NCI-H2107 treated with DMSO at 0.1 percent for 48 hours (cell line): ENCODE measurements at regions not wholly inside any gene's neighbourhood (a gene's known extent, or its start where the extent isn't known, plus 50 kb on each side); places are given as distances from the start of the nearest gene placed in this dataset.

Experiments
- DNase-seq: peaks from one replicate; lab custom pipeline; 2025; ENCODE audit not compliant: unreplicated experiment; lab: John Stamatoyannopoulos, UW

DNA sequence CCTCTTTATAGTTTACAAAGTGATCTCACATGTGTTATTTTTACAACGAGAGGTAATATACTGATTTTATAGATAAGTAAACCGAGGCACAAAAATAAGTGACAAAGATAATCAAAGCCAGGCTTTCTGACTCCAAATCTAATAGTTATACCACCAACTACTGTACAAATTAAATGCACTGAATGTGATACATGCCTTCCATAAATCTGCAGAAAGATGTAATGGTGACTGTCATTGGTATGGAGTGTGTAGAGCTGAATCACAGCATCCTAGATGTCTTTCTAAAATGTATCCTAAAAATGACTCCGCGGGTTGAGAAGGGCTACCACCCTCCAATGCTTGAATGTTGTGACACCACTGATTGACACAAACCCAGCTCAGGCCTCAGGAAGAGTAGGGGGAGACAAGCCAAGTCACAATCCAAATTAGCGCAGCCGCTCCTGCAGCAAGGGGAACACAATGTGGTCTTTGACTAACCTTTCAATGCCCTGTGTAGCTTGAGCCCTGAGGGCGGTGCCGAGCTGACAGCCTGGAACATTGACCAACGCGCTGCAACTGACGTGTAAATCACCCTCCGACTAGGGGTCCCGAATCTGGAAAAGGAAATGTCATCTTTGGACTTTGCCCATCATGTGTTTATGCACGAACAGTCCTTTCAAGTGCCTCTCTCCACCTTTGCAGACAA is 136.8 kb downstream of the OLIG3 start:
- DNase-seq = no peak

DNA sequence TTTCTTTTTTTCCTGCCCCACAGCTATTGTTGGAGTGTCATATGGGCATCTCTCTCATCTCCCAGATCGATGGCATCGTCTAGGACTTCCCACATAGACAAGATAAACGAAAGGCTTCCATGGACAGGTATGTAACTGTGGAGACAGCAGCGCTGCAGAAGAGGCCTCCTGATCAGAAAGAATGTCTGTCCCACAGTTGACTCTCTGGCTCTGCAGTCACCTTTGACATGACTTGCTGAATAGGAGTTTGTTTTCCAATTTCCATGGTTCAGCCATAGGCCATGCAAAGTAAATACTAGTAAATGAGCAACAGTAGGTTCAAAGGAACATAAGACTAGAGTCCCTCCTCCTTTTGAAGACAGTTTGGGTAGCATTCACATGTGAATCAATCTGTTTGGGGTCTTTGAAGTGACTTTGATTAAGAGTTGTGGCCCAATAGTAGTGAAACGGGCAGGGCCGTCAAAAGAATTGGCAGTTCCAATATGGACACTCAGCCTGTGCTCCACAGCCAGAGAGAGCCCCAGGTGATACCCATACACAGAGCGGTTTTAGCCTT is 134.7 kb upstream of the IFNGR1 start:
- no peak for DNase-seq

DNA sequence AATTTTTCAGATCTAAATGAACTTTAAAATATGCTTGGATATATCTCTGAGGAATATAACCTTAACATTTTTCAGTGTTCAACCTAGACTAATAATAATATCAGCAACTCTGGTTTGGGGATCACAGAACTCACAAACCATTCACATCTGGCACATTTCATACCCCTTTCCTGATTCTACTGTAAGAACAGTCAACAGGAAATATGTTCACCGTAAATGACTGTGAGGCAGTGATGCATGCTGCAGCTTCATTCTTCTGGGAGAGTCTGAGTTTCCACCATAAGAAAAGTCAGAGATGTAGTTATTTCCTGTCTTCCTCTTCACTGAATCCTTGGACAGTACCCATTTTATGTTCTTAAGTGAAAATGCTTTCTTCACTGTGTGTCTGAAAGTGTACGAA is 134.2 kb upstream of the IFNGR1 start:
- DNase-seq = no peak

DNA sequence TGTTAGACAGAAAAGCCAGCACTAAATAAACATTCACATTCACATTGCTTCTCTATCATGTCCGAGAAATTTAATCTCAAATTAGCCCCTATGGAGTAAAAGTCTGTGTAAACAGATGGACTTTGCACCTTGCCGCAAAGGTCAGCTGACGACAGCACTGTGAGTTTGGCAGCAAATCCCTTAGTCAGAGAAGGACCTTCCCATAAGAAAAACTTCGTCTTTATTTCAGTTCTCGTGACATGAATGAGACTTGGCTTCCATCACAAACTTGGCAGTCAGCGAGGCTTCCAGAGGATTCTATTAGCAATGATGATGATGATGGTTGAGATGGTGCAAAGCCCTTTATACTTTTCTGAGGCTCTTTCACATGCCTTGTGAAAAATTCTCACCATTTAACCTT is 133.7 kb upstream of the IFNGR1 start:
- DNase-seq = no peak

DNA sequence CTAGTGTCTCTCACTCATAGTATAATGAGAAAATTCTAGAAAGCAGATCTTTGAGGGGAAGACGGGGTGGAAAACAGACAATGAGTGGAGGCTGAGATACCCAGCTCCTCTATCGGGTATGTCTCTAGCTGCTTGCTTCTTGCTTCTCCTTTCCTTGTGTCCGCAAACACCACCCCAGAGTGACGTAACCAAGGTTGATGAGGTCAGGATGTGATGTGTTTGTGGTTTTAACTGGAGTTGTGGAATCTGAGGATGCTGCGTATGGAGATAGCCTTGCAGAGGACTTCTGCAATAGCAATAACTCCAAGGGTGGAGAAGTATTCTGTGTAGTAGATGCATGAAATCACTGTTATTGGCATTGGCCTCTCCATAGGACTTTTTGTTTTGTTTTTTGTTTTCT is 132.7 kb upstream of the IFNGR1 start:
- DNase-seq = no peak

DNA sequence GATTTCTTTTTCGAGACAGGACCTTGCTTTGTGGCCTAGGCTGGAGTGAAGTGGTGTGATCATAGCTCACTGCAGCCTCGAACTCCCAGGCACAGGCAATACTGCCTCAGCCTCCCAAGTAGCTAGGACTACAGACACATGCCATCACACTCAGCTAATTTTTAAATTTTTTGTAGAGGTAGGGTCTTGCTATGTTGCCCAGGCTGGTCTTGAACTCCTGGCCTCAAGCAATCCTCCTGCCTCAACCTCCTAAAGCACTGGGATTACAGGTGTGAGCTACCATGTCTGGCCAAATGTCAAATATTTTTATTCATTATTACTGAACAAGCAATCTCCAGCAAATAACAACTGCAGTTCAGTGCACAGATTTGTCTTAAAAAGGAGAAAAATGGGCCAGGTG is 131.7 kb upstream of the IFNGR1 start:
- DNase-seq = no peak

DNA sequence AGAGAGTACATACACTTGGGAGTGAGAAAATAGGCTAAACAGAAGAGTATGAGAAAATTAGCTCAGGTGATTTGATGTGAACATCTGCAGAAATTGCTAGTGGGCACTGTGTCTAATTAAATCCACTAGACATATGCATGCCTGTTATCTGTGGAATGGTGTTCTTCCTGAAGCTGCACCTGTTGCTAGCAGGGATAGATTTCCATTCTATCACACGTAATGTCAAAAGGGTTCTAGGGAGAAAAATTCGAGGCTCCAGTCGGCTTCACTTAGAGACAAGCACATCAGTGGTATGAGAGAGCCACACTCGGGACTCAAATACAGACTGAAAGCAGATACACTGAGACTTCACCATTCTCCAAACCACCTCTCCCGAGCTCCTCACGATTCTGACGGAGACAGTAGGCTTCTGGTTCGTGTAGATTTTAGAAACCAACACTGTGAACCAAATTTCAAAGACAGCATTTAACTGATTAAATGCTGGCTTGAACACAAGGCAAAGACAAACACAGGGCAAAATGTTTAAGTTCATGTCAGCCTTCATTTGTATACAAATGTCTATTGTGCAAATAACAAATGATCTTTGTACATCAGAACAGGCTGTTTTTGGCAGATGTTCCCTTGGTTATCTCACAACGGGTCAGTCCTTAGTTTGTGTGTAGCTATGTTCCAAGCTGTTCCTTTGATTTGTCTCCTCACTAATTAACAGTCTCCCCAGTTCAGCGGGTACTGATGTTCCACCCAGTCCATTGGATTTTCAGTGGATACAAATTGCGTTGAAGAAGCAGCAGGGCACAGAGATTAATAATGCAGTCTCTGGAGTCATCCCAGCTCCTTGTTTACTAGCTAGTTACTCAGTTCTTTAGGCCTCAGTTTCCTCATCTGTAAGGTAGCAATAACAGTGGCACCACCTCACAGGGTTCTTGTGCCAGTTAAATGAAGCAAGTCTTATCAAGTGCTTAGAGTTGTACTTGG is 131.0 kb upstream of the IFNGR1 start:
- no peak for DNase-seq

DNA sequence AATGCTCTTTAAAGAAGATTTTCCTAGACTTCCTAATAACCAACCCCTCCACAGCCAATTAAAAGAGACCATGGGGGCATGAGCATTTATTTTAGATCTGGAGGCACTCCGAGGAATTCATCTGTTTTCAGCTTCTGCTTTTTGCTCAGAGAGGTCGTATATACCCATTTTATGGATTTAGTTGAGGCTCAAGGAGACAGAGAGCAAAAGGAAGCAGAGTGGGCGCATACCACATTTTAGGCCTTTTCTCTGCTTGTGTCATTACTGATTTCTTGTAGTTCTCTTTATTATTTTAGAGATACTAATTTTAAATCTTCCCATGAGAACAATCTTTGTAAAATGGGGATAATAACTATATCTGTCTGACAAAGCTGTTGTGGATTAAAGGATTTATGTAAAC is 129.6 kb upstream of the IFNGR1 start:
- no peak for DNase-seq

DNA sequence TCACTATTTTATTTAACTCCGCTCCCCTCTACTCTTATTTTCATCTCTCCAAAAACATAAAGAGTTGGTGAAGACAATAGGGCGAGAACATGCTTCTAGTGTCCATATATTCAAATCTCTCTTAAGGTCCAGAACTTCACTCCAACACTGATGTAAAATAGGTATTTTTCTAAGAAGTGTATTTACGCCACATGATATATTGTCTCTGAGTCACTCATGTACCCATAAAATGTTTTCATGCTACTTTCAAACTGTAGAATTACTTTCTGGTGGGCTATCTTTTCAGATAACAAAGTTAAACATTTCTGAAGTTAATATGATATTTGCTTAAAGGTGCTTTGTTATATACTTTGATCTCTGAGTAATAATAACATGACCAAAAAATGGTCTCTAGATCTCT is 124.1 kb upstream of the IFNGR1 start:
- DNase-seq = no peak

DNA sequence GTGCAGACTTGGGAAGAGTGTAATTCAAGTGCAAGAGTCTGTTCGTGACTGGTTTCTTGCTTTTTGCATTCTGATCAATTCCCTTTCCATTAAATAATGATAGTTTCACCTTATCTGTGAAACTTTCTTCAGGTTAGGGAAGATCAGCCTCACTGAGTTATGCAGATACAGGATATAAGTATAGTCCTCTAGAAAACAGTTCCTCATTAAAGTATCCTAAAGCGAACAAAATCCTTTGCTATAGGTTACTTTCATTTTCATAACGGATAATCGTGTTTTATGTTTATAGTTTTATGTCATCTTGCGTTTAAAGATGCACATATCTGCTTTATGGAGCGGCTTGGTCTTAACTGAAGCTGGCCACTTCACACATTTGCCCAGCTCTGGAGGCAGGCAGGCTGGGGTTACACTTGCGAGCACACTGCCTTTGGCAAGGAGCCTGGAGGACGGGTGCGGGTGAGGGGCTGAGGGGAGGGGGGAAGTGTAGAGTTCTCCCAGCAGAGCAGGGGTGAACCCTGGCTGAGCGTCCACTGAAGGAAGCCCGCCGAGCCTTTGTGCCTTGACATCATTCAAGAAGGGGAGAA is 123.5 kb upstream of the IFNGR1 start:
- DNase-seq = no peak

DNA sequence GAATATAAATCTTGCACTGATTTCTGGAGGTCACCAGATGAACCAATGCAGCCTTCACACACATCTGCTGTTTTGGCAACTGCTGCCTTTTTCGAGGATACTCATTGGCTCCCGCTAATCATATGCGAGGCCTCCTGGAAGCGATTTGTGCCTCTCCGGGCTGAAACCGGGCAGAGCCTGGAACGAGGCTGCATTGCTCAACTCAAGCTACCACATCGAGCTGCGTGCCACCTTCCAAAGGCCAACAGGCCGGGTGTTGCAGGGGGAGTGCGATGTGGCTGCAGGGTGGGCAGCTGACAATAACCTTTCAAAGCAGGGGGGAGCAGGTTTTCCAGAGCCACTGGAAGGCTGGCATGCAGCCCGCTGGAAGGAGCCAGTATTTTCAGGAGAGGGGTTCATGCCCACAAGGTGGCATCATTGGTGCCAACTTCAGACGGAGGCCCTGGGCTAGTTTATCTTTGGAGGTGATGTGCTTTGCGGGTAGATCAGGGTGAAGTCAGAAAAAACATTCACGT is 122.6 kb upstream of the IFNGR1 start:
- DNase-seq = peak; percentile 30

DNA sequence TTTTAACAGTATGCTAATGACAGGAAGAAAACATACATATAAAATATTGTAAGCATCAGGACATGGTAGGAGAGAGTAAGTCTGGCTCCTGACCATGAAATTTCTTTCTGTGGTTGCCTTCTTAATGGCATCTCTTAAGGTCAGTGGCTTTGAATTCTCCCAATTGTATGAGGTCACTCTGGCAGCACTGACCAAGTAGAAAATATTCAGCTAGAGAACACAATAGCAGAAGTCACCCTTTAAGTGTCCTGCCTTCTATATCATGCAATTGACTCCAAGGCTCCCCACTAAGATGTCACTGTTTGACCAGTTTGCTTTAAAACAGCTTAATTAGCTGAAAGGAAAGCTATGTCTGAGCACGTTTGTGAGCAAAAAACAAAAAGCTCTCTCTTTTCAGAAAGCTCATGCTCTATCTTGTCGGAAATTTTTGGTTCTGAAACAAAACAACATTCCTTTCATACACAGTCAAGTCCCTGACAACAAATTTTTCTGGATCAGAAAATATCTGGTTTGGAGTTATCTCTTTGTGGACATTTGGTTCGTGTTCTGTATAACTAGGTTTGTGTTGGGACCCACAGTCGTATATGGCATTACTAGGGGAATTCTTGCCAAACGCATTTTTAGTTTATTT is 120.9 kb upstream of the IFNGR1 start:
- no peak for DNase-seq

DNA sequence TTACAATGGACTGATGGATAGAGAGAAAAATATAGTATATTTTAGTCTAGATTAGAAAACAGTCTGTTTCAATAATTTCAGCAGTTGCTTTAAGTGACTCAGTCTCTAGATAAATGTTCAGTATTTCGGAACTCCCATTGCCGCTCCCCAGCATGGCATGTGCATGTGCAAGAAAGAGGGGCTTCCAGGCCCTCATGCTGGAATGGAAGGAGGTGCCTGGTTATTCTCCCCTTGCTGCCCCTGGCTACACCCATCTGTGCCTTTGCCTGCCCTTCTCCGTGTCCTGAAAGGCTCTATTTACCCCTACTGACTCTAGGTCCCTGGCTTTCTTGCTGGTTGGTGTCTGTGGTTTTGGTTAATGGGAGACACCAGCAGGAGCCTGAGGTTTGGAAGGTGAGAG is 115.7 kb upstream of the IFNGR1 start:
- no peak for DNase-seq

DNA sequence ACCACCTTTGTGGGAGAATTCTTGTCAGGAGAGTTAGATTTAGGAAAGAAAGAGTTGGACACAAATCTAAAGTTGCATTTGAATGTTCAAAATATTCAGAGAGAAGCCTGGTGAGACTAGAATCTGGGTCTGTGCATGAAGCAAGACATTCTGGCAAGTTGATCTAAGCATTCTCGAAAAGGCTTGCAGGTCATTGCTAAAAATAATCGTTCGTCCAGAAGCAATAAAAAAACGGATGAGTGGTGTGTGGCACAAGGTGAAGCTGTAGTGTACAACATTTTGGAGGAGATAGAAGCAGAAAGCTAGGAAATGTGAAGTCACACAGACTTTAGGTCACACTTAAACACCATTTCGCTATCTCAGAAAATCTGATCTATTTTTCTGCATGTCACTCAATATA is 114.9 kb upstream of the IFNGR1 start:
- no peak for DNase-seq

DNA sequence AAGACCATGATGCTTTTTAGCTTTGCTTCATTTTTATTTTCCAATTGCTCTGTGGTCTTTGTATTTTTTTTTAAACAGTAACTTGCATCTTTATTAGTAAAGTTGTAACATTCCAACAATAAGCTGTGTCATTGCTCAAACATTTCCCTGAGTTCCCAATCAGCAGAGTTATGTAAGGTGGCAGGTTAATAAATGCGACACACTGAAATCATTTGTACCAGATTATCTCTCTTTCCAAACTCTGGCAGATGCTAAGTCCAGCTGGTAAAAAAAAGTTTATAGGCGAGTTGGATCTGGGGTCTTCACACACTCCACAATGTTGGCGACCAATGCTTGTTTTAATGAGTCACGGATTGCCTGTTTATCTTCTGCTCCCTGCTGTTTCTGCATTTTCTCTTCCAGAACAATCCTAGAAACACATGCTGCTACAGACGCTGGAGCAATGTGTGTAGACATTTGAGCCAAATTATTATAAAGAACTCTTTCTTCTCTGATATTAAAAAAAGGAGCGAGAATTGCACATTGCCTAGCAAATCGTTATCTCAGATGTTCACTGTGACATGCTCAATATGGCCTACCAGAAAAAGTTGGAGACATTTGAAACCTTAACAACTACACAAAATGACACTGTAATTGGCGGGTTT is 113.6 kb upstream of the IFNGR1 start:
- no peak for DNase-seq

DNA sequence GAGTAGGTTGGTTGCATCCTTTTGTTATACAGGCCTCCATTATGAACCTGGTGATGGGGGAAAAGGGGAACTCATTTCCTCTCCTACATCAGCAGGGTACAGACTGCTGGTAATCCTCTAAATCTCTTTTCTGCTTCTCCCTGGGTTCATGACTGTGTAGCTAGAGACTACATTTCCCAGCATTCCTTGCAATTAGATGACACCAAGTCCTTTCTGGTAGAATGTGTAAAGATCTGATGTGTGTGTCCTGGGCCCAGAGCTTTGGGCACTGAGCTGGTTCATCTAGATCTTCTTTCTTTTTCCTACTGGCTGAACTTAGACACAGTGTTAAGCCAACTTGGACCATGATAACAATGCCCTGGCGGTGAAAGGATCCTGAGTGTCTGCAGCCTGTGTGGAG is 104.7 kb upstream of the IFNGR1 start:
- no peak for DNase-seq

DNA sequence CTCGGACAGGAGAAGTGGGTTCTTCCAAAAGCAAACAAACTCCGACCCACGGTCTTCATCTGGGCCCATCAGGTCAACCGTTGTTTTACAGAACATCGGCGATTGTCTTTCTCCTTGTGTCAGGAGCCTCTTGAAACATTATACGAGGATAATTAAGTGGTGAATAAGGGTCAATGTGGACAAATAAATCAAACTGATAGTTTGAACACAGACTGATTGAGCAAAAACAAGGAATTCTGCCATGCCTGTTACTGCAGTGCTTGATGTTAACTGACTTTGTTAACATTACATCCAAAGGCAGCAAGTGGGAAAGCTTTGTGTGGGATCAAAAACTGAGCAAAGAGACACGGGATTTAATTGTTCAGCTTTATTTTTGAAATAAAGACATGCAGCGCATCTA is 101.1 kb upstream of the IFNGR1 start:
- DNase-seq = no peak

DNA sequence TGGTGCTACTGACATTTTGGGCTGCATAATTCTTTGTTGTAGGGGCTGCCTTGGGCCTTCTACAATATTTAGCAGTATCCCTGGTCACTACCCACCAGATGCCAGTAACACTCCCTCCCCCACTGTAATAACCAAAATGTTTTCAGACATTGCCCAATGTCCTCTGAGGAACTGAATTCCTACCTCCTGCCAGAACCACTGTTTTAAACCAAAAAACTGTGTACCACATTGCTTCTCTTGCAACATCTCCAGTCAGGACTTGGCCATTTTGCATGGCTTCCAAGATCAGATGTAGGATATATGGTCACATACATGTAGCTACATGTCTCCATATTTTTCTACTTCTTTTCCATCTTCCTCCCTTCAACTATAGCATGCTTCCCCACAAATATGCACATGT is 97.4 kb upstream of the IFNGR1 start:
- no peak for DNase-seq

DNA sequence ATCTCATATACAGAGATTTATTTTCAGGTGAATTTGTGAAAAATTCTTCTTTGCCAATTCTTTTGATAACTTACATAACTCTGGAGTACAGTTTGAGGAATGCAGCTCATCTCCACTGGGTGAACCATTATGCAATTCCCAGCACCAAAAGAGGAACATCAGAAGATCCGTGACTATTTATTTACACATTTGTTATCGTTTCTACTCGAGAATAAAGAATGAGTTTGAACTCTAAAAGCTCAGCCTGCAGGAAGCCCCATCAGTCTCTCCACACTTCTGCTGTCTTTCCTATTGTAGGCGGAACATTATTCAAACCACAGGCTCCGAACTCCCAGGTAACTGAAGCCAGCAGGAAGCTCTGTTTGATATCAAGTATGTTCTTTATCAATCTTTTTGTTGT is 95.9 kb upstream of the IFNGR1 start:
- DNase-seq = no peak
